BE2C (cell line): ENCODE measurements at regions not wholly inside any gene's neighbourhood (a gene's known extent, or its start where the extent isn't known, plus 50 kb on each side); places are given as distances from the start of the nearest gene placed in this dataset.

Experiments
- DNase-seq: peaks from one replicate; pipeline ENCODE4 v3.0.0-alpha.2; 2020
- H3K27me3 ChIP-seq: fragments of 250-450 bp; sonication (Bioruptor Pico); 2 replicates; pipeline ENCODE4 v1.5.1; 2020; ENCODE audit warnings: mild to moderate bottlenecking
- H3K36me3 ChIP-seq: fragments of 250-450 bp; sonication (Bioruptor Pico); 2 replicates; pipeline ENCODE4 v1.5.1; 2020; ENCODE audit warnings: mild to moderate bottlenecking
- H3K4me1 ChIP-seq: fragments of 250-450 bp; sonication (Bioruptor Pico); 2 replicates; pipeline ENCODE4 v1.5.1; 2020
- H3K4me3 ChIP-seq: 2 replicates; pipeline ENCODE4 v1.5.1; 2011; ENCODE audit warnings: low read depth, low read length
- H3K9me3 ChIP-seq: fragments of 250-450 bp; sonication (Bioruptor Pico); 2 replicates; pipeline ENCODE4 v1.5.1; 2020
- TF ChIP-seq, protein P1 (sequence below): IDR thresholded peaks from 2 replicates; pipeline ENCODE4 v1.5.1; 2012; ENCODE audit warnings: mild to moderate bottlenecking, low read depth, low read length

DNA sequence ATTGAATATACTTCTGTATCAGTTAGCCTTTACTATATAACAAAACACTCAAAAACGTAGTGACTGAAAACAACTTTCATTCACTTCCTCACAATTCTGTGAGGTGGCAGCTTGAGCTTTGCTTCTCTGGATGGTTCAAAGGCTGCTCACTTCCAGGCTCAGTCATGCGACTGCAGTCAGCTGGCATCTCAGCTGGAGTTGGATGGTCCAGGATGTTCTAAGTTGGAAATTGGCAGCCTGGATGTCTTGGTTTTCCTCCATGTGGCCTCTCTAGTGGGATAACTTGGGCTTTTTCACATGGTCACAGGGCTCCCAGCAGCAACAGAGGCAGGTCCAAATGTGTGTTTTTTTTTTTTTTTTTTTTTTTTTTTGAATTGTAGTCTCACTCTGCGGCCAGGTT lies 204.4 kb downstream of the LACC1 start:
- TF ChIP-seq, protein P1, sequence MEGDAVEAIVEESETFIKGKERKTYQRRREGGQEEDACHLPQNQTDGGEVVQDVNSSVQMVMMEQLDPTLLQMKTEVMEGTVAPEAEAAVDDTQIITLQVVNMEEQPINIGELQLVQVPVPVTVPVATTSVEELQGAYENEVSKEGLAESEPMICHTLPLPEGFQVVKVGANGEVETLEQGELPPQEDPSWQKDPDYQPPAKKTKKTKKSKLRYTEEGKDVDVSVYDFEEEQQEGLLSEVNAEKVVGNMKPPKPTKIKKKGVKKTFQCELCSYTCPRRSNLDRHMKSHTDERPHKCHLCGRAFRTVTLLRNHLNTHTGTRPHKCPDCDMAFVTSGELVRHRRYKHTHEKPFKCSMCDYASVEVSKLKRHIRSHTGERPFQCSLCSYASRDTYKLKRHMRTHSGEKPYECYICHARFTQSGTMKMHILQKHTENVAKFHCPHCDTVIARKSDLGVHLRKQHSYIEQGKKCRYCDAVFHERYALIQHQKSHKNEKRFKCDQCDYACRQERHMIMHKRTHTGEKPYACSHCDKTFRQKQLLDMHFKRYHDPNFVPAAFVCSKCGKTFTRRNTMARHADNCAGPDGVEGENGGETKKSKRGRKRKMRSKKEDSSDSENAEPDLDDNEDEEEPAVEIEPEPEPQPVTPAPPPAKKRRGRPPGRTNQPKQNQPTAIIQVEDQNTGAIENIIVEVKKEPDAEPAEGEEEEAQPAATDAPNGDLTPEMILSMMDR, result no peak
- no peak for DNase-seq
- H3K9me3 ChIP-seq, result no peaks in the 10 kb centered on the region
- no peaks in the 10 kb centered on the region for H3K4me1 ChIP-seq
- no peak overlapping the region for H3K4me3 ChIP-seq
- no peaks in the 10 kb centered on the region for H3K36me3 ChIP-seq
- H3K27me3 ChIP-seq, result no peaks in the 10 kb centered on the region; the same call in 1 of the 2 replicates

DNA sequence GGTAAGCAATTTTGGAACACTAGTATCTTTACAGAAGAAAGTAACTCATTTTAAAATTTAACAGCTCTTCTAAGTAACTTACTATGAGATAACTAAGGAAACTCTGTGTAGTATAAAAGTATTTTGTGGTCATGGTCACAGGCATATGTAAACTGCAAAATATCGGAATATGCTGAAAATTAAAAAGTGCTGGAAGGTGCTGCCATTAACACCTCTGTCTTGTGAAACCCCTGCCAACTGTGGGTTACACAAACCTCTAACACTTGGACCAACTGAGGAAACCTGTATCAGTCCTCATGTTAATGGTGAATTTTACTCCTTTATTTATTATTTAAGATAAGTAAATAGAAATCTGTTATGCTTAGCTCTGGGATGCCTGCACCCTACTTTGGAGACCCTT lies 206.7 kb downstream of the LACC1 start:
- TF ChIP-seq, protein P1, result no peak
- Histone ChIP-seq H3K4me1 (no peaks in the 10 kb centered on the region), H3K9me3 (no peaks in the 10 kb centered on the region), H3K27me3 (no peaks in the 10 kb centered on the region; the same call in 1 of the 2 replicates), H3K36me3 (no peaks in the 10 kb centered on the region), H3K4me3 (no peak overlapping the region)
- no peak for DNase-seq

DNA sequence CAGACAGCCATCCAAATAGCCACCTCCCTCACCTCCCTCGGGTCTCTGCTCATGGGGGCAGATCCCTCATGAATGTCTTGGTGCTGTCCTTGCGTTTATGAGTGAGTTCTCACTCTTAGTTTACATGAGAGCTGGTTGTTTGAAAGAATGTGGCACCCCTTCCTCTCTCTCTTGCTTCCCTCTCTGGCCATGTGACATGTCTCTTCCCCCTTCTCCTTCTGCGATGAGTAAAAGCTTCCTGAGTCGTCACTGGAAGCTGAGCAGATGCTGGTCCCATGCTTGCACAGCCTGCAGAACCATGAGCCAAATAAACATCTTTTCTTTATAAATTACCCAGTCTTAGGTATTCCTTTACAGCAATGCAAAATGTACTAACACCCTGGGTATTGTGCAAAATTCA lies 208.7 kb downstream of the LACC1 start:
- TF ChIP-seq, protein P1, result no peak
- Histone ChIP-seq H3K27me3 (no peaks in the 10 kb centered on the region; the same call in 1 of the 2 replicates), H3K4me1 (no peaks in the 10 kb centered on the region), H3K36me3 (no peaks in the 10 kb centered on the region), H3K9me3 (no peaks in the 10 kb centered on the region), H3K4me3 (no peak overlapping the region)
- DNase-seq, result no peak

DNA sequence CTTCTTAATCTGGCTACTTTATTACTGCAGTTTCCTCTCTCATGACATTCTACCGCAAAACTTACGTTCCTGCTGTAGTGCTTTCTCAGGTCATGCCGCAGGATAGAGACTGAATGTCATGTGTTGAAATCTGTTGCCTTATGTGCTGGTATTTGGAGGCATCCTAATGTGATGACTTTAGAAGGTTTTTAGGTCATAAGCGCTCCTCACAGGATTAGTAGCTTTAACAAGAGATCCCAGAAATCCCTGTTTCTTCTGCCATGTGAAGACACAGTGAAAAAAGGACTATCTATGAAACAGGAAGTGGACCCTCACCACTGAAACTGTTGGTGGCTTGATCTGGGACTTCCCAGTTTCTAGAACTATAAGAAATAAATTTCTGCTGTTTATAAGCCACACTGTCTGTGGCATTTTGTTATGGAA lies 209.3 kb downstream of the LACC1 start:
- Histone ChIP-seq H3K36me3 (no peaks in the 10 kb centered on the region), H3K4me3 (no peak overlapping the region), H3K9me3 (no peaks in the 10 kb centered on the region), H3K27me3 (no peaks in the 10 kb centered on the region; the same call in 1 of the 2 replicates), H3K4me1 (no peaks in the 10 kb centered on the region)
- TF ChIP-seq, protein P1, result no peak
- DNase-seq, result no peak

DNA sequence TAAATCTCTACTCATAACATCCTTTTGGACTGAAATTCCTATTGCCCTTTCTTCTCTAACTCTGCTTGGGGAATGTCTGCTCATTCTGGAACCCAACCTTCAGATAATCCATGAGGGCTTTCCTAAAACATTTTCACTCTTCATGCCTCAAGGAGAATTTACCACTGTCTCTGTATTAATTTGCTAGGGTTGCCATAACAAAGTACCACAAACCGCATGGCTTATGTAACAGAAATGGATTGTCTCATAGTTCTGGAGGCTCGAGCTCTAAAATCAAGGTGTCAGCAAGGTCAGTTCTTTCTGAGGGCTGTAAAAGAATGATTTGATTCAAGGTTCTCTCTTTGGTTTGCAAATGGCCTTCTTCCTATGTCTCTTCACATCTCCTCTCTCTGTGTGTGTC lies 209.7 kb downstream of the LACC1 start:
- DNase-seq, result no peak
- TF ChIP-seq, protein P1, result no peak
- H3K36me3 ChIP-seq, result no peaks in the 10 kb centered on the region
- H3K4me3 ChIP-seq, result no peak overlapping the region
- H3K27me3 ChIP-seq, result peaks cover 3% of the 10 kb centered on the region
- no peaks in the 10 kb centered on the region for H3K9me3 ChIP-seq
- H3K4me1 ChIP-seq, result no peaks in the 10 kb centered on the region

DNA sequence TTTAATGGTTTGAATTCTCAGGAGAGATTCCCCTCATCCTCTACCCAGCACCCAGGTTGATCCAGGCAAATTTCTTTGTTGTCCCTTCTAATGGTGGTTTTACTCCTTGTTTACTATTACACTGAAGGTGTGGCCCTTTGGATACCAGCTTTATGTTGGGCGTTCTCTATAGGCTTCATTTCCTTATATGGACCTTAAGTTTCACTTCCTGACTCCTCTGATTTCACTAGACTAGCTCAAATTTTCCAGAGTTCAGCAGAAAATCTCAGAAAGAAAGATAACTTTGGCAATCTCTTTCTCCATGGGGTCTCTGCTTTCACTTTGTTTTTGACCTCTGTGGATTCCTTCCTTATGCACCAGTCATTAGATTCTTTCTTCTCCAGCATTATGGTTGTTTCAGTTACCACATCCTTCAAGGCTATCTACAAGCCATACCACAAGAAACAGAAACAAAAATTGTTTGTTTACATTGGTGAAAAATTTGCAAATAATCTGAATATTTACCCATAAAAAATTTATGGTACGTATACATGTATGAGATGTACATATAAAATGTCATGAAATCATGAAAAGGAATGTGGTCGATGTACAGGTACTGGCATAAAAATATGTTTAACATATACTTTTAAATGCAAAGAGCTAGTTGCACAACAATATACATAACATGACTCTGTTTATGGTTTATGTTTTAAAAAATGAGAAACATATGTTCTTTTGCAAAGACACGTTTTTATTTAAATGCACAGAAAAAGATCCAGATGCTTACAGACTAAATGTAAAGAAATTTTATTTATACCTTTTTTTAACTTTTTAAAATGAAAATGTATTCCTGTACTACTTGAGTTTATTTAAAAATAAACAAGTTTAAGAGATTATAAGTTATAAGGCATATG lies 212.6 kb downstream of the LACC1 start:
- H3K4me1 ChIP-seq, result no peaks in the 10 kb centered on the region
- TF ChIP-seq, protein P1, result no peak
- no peak for DNase-seq
- peaks cover 10% of the 10 kb centered on the region for H3K27me3 ChIP-seq
- no peaks in the 10 kb centered on the region for H3K36me3 ChIP-seq
- no peak overlapping the region for H3K4me3 ChIP-seq
- H3K9me3 ChIP-seq, result no peaks in the 10 kb centered on the region
